ENCODE measurements at regions not wholly inside any gene's neighbourhood (a gene's known extent, or its start where the extent isn't known, plus 50 kb on each side); places are given as distances from the start of the nearest gene placed in this dataset.

- TF ChIP-seq GATA2 (IDR thresholded peaks at IDR 0.05; ENCODE audit: low read depth, low read length), result no peak
- no peak for TF ChIP-seq GATA3 (IDR thresholded peaks at IDR 0.05; ENCODE audit: low read depth, low read length)
Observed at GRCh38 chr6:153778216-153778615, 260.8 kb upstream of the OPRM1 start.

Data from SH-SY5Y (cell line).